ENCODE measurements at regions not wholly inside any gene's neighbourhood (a gene's known extent, or its start where the extent isn't known, plus 50 kb on each side); places are given as distances from the start of the nearest gene placed in this dataset.

- no peaks in the 10 kb centered on the region for H3K36me3 ChIP-seq
- no peaks in the 10 kb centered on the region for H3K4me1 ChIP-seq
- H3K27ac ChIP-seq (replicated peaks in 1 of 4), result no peak overlapping the region
- no peaks in the 10 kb centered on the region for H3K9me3 ChIP-seq
- no peak for DNase-seq (ENCODE audit: extremely low spot score)
- TF ChIP-seq POLR2AphosphoS5 (IDR thresholded peaks at IDR 0.05) (no peak), CTCF (IDR thresholded peaks at IDR 0.05) (no peak), POLR2A (IDR thresholded peaks at IDR 0.05; ENCODE audit: low read depth) (no peak), EP300 (IDR thresholded peaks at IDR 0.05) (no peak)
- 89% methylated on average over 3 of the region's 3 CpGs for WGBS
- H3K27me3 ChIP-seq, result no peaks in the 10 kb centered on the region
- intact Hi-C loops (cut with DNase I), result no loop called here
- H3K4me3 ChIP-seq, result no peak overlapping the region
Observed at GRCh38 chr1:209431402-209431801, 152.1 kb upstream of the CAMK1G start.

- H3K36me3 ChIP-seq, result no peaks in the 10 kb centered on the region
Observed at GRCh38 chr1:209431813-209432442, 151.6 kb upstream of the CAMK1G start.

GRCh38 chr1:209432443-209432825, 151.1 kb upstream of the CAMK1G start:
- intact Hi-C loops (cut with DNase I), result no loop called here
- WGBS, result 81% methylated on average over 4 of the region's 4 CpGs
- Histone ChIP-seq H3K4me1 (no peaks in the 10 kb centered on the region), H3K27ac (replicated peaks in 1 of 4) (no peak overlapping the region), H3K9me3 (no peaks in the 10 kb centered on the region), H3K4me3 (no peak overlapping the region), H3K27me3 (no peaks in the 10 kb centered on the region), H3K36me3 (no peaks in the 10 kb centered on the region)
- TF ChIP-seq CTCF (IDR thresholded peaks at IDR 0.05) (no peak), POLR2A (IDR thresholded peaks at IDR 0.05; ENCODE audit: low read depth) (no peak), EP300 (IDR thresholded peaks at IDR 0.05) (no peak), POLR2AphosphoS5 (IDR thresholded peaks at IDR 0.05) (no peak)
- DNase-seq (ENCODE audit: extremely low spot score), result no peak

More at GRCh38 chr1:209431813-209432442, 151.6 kb upstream of the CAMK1G start:
- no peak overlapping the region for H3K4me3 ChIP-seq
- no peak for TF ChIP-seq POLR2AphosphoS5 (IDR thresholded peaks at IDR 0.05)
- no peak for TF ChIP-seq CTCF (IDR thresholded peaks at IDR 0.05)
- no peak for TF ChIP-seq EP300 (IDR thresholded peaks at IDR 0.05)
- no peak for TF ChIP-seq POLR2A (IDR thresholded peaks at IDR 0.05; ENCODE audit: low read depth)
- no peak for DNase-seq (ENCODE audit: extremely low spot score)
- WGBS, result 84% methylated on average over 6 of the region's 12 CpGs
- no peak overlapping the region for H3K27ac ChIP-seq (replicated peaks in 1 of 4)
- H3K27me3 ChIP-seq, result no peaks in the 10 kb centered on the region
- H3K4me1 ChIP-seq, result no peaks in the 10 kb centered on the region
- intact Hi-C loops (cut with DNase I), result no loop called here
- no peaks in the 10 kb centered on the region for H3K9me3 ChIP-seq

- intact Hi-C loops (cut with DNase I), result no loop called here
Observed at GRCh38 chr1:209433649-209434031, 149.9 kb upstream of the CAMK1G start.

More at GRCh38 chr1:209433649-209434031, 149.9 kb upstream of the CAMK1G start:
- H3K4me3 ChIP-seq, result no peak overlapping the region
- DNase-seq (ENCODE audit: extremely low spot score), result no peak
- TF ChIP-seq CTCF (IDR thresholded peaks at IDR 0.05), result no peak
- no peak for TF ChIP-seq POLR2AphosphoS5 (IDR thresholded peaks at IDR 0.05)
- no peak for TF ChIP-seq EP300 (IDR thresholded peaks at IDR 0.05)
- no peak for TF ChIP-seq POLR2A (IDR thresholded peaks at IDR 0.05; ENCODE audit: low read depth)
- H3K4me1 ChIP-seq, result no peaks in the 10 kb centered on the region
- 62% methylated on average over 3 of the region's 3 CpGs for WGBS
- no peak overlapping the region for H3K27ac ChIP-seq (replicated peaks in 1 of 4)
- H3K9me3 ChIP-seq, result no peaks in the 10 kb centered on the region
- H3K36me3 ChIP-seq, result no peaks in the 10 kb centered on the region
- no peaks in the 10 kb centered on the region for H3K27me3 ChIP-seq
